ENCODE measurements at regions not wholly inside any gene's neighbourhood (a gene's known extent, or its start where the extent isn't known, plus 50 kb on each side); places are given as distances from the start of the nearest gene placed in this dataset.
A peak's percentile ranks its signal among the peaks of the same experiment; 100 is the strongest.
"Not testable (repeated sequence)": the region's sequence is repeated elsewhere in the genome, so short reads cannot be mapped to it uniquely, and the experiment has no call there.

DNA sequence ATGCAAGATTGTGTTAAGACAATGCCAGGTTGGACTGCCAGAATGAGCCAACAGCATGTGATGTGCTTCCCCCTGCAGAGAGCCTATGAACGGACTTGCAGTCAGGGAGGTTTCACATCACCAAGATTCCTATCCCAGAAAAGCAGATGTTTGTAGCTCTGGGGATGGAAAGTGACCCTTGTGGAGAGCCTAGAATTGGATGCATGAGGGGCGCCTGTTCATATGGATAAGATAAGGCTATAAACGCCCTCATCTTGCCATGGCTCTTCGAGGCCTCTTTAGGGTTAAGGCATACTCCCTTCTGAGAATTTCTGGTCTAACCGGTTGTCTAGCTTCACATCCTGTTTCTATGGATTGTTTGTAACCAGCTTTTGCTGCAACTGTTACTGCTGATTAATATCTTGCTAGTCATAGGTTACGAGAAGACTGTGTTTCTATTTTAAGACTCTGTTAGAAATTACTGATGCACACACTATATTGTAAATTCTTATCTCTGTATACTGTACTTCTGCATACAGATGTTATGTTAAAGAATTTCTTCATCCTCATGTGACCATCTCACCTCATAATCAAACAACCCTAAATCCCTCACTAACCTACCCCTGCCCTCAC lies 295.8 kb downstream of the PTGER3 start:
- DNase-seq (ENCODE audit: low read depth): not testable (repeated sequence)

DNA sequence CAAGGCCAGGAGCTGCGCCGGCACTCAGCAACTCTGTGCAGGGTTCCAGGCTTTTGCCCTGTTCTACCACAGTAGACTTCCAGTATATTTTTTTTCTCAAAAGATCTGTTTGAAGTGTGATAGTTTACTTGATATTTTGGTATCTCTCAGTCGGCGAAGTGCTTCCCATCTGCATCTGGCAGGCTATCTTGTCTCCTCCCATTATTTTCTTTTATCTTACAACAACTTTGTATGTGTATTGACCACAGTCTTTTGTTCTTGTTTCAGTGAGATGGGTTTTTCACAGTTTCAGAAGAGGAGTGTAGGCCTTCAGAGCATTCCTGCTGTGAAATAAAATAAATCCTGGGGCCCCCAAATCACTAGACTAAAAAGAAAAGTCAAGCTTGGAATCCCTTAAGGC lies 292.9 kb downstream of the PTGER3 start:
- DNase-seq (ENCODE audit: low read depth): no peak

DNA sequence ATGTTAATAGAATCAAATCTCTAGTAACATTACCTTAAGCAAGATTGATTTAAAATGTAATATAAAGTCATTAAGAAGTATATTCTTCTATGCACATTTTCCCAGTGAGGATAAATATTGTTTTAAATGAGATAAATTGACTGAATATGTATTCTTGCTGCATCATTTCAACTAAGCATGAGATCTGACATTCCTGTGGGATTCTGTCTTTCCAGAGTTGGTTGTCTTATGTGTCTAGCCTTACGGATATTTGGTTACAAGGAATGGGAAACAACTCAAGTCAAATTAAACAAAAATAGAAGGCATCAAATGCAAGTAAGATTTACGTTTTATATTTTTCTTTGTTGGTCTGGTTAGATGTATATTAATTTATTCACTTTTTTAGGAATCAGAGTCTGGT lies 287.5 kb downstream of the PTGER3 start:
- DNase-seq (ENCODE audit: low read depth): peak; percentile 34

DNA sequence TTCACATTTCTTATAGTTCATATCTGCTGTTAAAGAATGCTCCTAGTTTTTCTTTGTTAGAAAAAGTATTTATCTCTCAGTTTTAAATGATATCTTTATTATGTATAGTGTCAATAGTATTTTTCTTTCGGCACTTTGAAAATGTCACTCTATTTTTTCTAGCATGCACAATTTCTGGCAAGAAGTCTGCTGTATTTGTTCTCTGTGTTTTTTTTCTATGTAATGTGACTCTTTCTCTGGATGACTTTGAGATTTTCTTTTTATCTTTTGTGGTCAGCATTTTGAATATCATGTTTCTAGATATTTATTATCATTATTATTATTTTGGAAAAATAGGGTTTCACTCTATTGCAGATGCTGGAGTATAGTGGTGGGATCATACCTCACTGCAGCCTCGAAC lies 285.2 kb downstream of the PTGER3 start:
- no peak for DNase-seq (ENCODE audit: low read depth)

DNA sequence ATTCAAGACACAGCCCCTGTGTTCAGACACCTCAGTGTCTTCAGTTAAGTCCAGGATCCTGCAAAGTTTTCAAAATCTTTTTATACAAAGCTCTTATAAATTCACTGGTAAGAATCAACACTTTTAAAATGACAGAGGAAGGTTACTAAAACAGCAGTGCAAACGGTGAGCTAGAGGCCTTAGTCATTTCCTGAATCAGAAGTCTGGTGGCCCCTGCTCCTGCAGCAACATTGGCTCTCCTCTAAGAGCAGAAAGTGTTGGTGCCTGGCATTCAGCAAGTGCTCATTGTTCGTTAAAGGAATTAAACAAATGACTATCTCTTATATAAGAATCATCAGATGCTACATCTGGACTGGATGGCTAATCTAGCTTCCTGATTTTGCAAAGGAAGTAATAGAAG lies 282.9 kb downstream of the PTGER3 start:
- peak; percentile 19 for DNase-seq (ENCODE audit: low read depth)

DNA sequence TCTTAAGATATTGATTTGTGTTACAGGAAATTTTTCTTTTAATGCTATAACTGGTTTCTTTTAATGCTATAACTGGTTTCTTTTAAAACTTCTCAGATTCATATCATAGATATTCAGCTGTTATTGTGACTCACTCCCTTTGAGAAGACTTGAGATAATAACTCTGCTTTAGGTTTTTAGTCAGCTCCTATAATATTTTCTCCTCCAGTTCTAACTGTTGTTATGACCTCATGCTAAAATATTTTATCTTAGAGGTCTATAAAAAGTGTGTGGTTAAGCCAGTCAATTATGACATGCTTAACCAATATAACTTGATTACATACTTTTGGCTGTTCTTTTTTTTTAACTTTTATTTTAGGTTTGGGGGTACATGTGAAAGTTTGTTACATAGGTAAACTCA lies 280.2 kb downstream of the PTGER3 start:
- DNase-seq (ENCODE audit: low read depth): peak; percentile 66

DNA sequence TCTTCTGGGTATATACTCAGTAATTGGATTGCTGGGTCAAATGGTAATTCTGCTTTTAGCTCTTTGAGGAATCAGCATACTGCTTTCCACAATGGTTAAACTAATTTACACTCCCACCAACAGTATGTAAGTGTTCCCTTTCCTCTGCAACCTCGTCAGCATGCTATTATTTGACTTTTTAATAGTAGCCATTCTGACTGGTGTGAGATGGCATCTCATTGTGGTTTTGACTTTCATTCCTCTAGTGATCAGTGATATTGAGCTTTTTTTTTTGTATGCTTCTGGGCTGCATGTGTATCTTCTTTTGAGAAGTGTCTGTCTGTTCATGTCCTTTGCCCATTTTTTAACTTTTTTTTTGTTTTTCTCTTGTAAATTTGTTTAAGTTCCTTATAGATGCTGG lies 279.4 kb downstream of the PTGER3 start:
- DNase-seq (ENCODE audit: low read depth): peak; percentile 53

DNA sequence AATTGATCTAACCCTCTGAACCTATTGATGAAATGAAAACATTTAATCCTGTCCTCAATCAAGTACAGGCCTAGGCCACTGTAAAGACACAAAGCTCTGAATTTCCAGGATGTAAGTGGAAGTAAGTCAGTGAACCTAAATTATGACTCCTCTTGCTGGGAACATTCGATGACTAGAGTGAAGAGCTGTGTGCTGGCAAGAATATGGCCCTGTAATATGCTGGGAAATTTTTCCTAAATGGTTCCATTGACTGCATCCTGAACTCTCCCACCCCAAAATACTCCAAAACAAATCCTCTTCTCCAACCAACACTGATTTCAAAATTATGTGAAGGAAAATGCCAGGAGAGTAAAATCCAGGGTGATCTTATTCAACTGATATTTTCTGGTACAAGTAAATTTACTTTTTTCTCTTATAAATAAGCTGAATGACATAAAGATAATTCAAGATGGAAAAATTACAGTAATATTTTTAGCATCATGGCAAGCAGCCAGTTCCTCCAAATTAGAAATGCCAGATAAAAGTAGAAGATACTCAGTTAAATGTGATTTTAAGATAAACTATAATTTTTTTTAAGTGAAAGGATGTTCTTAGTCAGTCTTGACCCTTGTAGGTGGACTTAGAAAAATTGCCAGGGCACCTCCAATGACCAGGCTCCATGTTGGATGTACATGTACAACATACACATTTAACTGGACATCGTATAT lies 269.4 kb downstream of the PTGER3 start:
- DNase-seq (ENCODE audit: low read depth): peak; percentile 8

DNA sequence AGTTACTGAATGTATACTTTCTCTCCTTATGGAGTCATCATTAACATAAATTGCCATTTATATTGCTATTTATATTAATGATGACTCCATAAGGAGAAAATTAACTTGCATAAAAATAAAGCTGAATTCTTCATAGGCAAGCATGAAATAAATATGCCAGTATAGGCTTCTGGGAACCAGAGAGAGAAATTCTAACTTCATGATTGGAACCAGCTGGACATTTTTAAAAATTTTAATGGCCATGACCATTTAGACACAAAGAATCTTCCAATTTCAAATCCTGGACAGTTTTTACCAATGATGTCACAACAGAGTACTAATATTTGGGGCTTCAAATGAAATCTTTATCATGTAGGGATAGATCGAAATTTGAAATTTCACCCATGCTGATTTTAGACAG lies 268.7 kb downstream of the PTGER3 start:
- peak; percentile 37 for DNase-seq (ENCODE audit: low read depth)

DNA sequence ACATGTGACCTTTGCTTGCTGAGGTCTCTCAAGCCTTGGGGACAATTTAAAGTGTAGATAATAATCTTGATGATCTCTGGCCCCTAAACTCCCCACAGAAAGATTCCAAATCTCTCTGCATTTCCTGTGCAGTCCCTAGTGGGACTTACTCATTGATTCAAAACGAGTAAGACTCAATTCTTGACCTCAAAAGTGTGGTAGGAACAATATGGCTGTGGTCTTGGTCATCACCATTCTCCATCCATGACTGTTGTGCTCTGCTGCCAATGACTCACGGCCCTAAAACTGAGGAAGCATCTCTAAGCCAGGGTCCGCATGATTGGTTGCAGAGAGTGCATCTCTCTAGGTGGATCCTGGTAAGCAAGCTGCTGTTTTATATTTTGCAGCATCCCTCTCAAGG lies 268.0 kb downstream of the PTGER3 start:
- peak; percentile 83 for DNase-seq (ENCODE audit: low read depth)

DNA sequence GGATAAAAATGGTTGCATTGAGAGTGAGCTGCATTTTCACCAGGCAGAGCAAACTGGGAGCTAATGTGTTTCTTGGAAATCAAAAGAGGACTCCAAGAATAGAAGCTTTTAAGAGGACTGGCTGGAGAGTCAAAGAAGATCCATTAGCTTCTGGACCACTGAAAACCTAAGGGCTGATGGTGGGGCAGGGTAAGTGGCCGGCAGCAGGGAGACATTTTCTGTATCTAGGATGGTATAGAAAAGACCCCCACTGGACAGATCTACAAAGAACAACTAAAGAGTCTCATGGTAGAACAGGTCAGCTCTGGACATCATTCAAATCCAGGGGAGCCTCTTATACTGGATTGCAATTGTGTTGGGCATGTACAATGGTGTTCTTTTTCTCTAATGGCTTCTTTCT lies 262.3 kb downstream of the PTGER3 start:
- no peak for DNase-seq (ENCODE audit: low read depth)

DNA sequence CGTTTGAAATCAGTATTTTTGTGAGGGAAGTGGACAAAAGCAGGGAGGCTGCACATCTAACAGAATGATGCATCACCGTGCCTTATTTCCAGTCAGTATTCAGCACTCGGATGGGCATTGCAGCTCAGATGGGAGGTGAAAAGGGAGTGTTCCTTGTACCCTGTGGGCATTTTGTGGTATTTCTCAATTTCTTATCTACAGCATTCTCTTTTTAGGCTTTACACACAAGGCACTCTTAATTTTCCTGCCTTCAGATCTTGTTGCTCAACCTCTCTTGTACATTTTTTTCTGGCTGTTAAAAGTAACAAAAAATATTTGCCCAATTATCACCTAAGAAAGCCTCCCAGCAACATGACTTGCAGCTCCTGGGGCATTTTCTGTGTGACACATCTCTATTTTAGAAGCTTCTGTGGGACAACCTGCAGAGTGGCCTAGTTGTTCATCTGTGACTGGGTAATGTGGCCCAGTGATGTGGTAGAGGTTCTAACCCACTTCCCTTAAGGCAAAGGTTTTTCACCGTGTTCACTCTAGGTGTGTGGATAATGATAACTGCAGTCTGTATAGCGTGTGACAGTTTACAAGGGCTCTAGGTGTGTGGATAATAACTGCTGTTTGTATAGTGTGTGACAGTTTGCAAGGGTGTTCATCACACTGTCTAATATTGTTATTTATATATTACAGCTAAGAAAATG lies 257.2 kb downstream of the PTGER3 start:
- no peak for DNase-seq (ENCODE audit: low read depth)

DNA sequence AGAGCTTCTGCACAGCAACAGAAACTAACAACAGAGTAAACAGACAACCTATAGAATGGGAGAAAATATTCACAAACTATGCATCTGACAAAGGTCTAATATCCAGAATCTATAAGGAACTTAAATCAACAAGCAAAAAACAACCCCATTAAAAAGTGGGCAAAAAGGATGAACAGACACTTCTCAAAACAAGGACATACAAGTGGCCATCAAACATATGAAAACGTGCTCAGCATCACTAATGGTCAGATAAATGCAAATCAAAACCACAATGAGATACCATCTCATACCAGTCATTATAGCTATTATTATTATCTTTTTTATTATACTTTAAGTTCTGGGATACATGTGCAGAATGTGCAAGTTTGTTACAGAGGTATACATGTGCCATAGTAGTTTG lies 252.6 kb downstream of the PTGER3 start:
- not testable (repeated sequence) for DNase-seq (ENCODE audit: low read depth)

DNA sequence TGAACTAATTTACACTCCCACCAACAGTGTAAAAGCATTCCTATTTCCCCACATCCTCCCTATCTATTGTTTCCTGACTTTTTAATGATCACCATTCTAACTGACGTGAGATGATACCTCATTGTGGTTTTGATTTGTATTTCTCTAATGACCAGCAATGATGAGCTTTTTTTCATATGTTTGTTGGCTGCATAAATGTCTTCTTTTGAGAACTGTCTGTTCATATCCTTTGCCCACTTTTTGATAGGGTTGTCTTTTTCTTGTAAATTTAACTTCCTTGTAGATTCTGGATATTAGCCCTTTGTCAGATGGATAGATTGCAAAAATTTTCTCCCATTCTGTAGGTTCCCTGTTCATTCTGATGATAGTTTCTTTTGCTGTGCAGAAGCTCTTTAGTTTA lies 251.3 kb downstream of the PTGER3 start:
- DNase-seq (ENCODE audit: low read depth): not testable (repeated sequence)

DNA sequence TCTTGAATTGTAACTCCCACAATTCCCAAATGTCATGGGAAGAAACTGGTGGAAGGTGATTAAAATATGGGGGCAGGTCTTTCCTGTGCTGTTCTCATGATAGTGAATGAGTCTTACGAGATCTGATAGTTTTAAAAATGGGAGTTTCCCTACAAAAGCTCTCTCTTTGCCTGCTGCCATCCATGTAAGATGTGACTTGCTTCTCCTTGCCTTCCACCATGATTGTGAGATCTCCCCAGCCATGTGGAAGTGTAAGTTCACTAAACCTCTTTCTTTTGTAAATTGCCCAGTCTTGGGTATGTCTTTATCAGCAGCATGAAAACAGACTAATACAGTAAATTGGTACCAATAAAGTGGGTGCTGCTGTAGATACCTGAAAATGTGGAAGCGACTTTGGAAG lies 245.0 kb downstream of the PTGER3 start:
- DNase-seq (ENCODE audit: low read depth): not testable (repeated sequence)

DNA sequence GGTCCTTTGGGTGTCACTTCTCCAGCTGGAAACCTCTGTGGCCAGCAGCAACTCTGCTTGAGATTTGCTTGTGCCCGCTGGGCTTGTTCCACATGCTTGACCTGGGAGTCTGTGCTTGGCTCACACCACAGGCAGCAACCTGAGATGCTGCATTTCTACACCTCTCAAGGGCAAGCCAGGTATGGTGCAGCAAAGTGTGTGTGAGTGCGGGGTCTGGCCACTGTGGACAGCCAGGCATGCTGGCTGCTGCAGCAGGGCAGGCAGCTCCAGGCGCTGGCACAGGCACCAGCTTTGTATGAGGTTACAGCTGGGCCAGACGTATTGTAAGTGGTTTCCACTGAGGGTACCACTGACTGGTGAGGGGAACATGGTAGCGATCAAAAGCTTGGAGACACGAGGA lies 242.0 kb downstream of the PTGER3 start:
- no peak for DNase-seq (ENCODE audit: low read depth)

DNA sequence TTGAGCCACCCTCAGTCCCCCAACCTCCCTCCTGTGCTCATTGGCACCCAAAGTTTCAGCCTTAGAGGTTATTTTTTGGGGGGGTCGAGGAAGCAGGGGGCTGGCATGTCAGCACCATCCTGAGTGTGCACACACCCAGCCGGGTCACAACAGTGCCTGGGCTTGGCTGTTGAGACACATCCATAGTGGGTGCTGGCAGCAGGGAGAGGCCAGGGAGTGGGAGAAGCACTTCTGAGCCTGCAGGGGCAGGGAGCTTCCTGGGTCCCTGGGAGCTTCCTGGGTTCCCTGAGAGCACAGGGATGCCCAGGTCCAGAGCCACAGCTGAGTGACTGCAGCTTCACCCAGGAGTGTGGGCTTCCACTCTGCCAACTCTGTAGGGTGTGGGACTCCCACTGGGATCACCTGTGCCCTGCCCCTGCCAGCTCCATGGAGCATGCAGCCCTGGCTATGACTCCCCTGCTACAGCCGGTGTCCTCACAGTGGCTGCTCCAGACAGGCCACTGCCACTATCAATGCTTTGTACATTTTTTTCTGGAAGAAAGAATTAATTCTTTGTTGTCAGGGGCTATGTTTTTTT lies 240.4 kb downstream of the PTGER3 start:
- DNase-seq (ENCODE audit: low read depth): no peak

DNA sequence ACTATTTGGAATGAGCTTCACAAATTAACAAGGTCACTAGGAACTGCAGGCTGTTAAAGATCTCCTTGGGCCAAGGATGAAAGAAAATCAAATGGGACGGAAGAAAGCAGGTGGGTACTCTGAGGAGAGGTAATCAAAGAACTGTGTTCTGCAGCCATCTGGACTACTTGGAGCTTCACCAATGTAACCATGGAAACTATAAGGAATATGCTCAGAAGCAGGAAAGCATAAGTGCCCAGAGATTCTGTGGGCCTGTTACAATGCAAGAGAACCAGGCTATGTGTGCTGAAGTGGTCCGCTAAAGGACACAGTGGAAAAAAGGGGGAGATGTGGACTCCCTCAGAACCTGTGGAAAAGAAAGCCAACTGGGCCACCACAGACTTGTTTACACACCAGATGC lies 238.5 kb downstream of the PTGER3 start:
- DNase-seq (ENCODE audit: low read depth): no peak

DNA sequence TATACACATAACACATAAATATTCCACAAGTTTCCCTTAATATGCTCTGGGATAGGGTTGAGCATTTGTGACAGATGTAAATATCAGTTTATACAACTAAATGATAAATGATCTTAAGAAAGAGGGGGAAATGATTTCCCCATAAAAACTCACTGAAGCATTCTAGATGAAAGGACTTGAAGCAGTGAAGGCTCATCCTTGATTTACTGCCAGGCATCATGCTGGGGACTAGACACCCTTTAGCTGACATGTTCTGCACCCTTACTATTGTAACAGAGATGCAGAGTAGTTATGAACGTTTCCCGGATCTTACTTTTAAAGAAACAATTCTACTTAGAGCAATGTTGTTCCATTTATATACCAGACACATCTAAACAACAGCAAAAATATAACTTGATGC lies 235.8 kb downstream of the PTGER3 start:
- DNase-seq (ENCODE audit: low read depth): no peak

DNA sequence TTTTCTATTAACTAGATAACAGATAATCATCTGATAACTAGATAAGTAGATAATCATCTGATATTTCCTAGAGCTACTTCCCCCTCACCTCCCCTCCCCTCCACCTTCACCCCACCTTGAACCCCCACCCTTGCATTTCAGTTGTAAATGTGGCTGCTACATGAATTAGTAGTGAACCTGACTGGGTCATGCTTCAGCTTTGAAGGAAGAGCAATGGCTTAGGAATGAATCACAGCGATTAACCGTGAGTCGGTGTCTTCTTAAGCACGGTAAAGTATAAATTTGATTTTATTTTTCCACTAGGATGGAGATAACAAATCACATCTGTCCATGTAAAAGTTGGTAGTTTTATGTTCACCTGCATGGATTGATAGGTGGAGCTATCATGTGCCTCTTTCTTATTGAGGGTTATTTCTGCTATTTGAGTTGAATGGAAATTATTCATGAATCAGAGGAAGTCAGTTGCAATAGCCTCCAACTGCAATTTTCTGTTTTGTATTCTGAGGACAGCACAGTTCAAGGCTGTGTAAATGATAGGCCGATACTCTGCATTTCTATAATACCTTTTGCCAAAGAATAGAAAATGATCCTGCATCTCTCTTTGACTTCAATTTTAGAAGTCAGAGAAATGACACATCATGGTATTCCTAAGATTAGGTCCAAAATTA lies 235.0 kb downstream of the PTGER3 start:
- no peak for DNase-seq (ENCODE audit: low read depth)

DNA sequence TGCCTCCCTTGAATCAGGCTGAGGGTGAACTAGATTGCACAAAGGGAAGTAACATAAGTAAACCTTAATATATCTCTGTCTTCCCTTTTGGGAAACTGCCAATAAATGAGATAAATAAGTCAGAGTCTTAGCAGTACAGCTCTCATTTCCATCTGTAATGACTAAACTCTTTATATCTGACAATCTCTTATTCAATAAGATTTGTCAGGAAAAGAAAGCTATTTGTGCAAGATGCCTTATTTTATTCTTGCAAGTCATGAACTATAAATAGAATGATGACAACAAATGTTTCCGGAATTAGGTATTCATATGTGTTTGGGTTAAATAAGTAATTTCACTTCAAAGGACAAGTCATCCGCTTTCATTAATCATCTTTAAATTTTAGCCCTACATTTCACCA lies 229.2 kb downstream of the PTGER3 start:
- peak; percentile 51 for DNase-seq (ENCODE audit: low read depth)

DNA sequence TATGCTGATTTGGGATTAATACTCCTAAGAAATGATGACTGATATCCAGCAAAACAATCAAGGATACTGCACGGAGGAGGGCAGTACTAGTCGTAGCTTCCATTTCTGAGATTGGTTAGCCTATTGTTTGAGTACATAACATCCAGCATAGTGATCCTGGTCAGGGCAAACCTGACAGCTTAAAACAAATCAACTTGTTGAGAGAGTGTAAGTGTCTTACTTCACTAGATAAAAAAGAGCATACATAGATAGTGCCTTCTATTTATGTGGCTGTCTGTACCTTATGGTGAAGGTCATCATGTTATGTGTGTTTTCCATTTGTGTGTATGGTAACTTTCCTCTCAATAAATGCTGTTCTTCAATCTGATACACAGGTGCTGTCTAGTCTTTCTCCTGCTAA lies 228.4 kb downstream of the PTGER3 start:
- DNase-seq (ENCODE audit: low read depth): no peak

DNA sequence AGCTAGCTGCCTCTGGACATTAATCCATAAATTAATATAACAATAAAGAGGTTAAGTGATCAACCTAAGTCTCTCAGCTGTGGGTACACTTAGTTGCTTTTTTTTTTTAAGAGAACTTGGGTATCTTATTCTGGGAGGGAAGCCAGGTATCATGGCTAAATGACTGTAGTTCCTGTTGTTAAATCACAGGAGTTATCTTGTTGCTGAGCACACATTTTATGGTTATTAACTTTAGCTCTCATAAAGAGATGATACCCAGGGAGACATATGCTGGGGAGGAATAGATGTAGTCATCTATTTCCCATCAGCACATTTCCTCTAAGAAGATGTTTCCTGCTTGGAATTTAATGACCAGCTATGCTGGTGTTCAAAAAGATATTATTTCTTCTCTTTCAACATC lies 227.8 kb downstream of the PTGER3 start:
- DNase-seq (ENCODE audit: low read depth): no peak
